Gastrocnemius medialis (tissue), 4 donors: ENCODE measurements at regions not wholly inside any gene's neighbourhood (a gene's known extent, or its start where the extent isn't known, plus 50 kb on each side); places are given as distances from the start of the nearest gene placed in this dataset.

Source experiments
- POLR2A ChIP-seq, 2 donors: fragments of 450-650 bp; IDR thresholded peaks; one replicate each; pipeline ENCODE4 v1.6.1; 2017; ENCODE audit warnings: antibody characterized with exemption in 2 of 2, mild to moderate bottlenecking in 2 of 2, moderate library complexity in 2 of 2
- TF ChIP-seq, protein P1 (sequence below), 5 experiments: fragments of 450-650 bp in 3 of 5; fragments of 200-600 bp in 2 of 5; sonication (generic) in 2 of 5; IDR thresholded peaks in 4 of 5; conservative IDR thresholded peaks in 1 of 5; 1 replicate in 4 of 5; 2 replicates in 1 of 5; pipeline ENCODE4 v1.5.1; 2016 to 2019; ENCODE audit warnings: antibody characterized with exemption in 5 of 5, mild to moderate bottlenecking in 3 of 5, moderate library complexity in 3 of 5

DNA sequence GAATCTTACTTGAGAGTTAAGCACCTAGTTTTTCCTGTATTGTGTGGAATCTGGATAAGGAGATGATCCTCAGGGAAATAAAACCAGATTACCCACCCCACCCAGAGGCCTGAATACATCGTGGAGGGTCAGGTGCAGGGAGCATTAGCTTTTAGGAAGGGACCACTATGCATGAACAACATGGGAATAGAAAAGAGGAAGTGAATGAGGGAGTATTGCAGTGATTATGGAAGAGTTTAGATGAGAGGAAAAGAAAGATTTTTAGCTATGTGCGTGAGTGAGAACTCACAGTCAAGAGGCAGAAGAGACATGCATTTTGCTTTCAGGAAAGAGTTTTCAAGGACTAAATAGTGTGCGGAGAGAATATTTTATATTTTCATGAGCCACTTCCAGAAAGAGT is 222.3 kb upstream of the S100G start:
- TF ChIP-seq POLR2A (IDR thresholded peaks at IDR 0.05) = no peak
- TF ChIP-seq, protein P1, sequence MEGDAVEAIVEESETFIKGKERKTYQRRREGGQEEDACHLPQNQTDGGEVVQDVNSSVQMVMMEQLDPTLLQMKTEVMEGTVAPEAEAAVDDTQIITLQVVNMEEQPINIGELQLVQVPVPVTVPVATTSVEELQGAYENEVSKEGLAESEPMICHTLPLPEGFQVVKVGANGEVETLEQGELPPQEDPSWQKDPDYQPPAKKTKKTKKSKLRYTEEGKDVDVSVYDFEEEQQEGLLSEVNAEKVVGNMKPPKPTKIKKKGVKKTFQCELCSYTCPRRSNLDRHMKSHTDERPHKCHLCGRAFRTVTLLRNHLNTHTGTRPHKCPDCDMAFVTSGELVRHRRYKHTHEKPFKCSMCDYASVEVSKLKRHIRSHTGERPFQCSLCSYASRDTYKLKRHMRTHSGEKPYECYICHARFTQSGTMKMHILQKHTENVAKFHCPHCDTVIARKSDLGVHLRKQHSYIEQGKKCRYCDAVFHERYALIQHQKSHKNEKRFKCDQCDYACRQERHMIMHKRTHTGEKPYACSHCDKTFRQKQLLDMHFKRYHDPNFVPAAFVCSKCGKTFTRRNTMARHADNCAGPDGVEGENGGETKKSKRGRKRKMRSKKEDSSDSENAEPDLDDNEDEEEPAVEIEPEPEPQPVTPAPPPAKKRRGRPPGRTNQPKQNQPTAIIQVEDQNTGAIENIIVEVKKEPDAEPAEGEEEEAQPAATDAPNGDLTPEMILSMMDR (IDR thresholded peaks at IDR 0.05 in 4 of 5, conservative IDR thresholded peaks at IDR 0.05 in 1 of 5) = no peak
